ENCODE measurements at regions not wholly inside any gene's neighbourhood (a gene's known extent, or its start where the extent isn't known, plus 50 kb on each side); places are given as distances from the start of the nearest gene placed in this dataset.
"Not testable (repeated sequence)": the region's sequence is repeated elsewhere in the genome, so short reads cannot be mapped to it uniquely, and the experiment has no call there.

DNA sequence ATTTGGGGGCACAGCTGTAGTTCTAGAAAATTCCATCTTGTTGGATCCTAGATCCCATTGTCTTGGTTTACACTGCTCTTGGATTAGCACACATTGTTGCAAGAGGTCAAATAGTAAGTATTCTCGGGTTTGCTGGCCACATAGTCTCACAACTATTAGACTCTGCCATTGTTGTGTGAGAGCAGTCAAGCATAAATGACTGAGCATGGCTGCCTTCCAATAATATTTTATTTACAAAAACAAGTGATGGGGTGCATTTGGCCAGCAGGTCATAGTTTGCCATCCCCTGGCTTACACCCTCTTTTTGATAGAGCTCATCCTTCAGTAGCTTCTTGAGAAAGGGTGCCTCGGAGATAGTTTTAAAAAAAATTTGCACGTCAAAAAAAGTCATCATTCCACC is 77.9 kb upstream of the ALX4 start:
- no peak for DNase-seq (ENCODE audit: low read depth in 2 of 3, low spot score in 2 of 3)

DNA sequence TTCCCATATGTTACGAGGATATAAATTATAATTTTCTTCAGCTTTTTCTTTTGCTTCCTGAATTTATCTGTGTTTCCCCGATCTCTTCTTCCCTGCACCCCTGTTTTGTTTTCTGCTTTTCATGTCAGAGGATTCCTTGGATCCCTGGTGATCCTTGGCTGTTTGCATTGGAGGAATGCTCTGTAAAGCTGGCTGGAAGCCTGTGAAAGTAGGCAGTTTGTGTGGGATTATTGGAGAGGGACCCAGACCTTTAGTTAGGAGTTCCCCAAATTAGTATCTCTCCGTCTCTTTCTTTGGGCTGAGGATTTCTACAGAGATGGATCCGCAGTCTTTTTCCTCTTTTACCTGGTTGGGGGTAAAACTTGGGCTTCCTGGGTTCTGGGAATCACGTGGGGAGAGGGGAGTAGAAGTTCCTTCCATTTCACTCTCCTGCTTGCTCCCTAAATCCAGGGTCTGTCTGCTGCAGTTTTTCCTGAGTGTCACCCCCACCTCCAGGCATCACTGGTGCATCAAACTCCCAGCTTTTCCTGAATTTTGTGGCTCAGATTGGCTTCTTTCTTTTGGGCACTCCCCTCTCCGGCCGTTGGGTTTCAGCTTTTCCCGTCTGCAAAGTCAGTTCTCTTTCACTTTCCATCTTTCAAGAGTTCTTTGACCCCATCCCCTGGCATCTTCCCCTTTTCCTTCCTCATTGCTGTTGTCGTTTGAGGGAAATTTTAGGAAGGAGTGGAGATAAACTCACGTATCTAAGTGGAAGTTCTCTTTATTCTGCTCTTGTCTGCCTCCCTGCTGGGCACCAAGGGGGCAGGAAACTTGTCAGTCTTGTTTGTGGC is 79.1 kb upstream of the ALX4 start:
- DNase-seq (ENCODE audit: low read depth in 2 of 3, low spot score in 2 of 3): no peak

DNA sequence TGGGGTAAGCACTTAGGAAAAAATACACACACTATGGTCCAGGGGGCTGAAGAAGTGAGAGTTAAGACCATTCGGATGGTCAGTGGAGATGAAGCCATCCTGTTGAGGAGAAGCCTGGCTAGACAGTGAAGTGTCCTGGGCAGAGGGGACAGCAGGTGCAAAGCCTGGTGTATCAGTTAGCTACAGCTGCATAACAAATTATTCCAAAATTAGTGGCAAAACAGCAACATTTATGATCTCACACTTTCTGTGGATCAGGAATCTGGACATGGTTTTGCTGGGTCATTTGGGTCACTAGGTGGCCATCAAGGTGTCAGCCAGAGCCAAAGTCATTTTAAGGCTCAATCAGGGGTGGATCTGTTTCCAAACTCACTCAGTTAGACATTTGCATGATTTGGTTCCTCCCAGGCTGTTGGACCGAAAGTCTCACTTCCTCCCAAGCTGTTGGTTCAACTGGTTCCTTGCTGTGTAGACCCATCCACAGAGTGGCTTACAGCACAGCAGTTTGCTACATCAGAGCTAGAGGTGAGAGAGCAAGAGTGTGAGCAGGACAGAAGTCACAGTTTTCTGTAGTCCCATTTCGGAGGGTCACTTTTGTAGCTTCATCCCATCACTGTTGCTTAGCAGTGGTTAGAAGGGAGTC is 80.1 kb upstream of the ALX4 start:
- DNase-seq (ENCODE audit: low read depth in 2 of 3, low spot score in 2 of 3): no peak

DNA sequence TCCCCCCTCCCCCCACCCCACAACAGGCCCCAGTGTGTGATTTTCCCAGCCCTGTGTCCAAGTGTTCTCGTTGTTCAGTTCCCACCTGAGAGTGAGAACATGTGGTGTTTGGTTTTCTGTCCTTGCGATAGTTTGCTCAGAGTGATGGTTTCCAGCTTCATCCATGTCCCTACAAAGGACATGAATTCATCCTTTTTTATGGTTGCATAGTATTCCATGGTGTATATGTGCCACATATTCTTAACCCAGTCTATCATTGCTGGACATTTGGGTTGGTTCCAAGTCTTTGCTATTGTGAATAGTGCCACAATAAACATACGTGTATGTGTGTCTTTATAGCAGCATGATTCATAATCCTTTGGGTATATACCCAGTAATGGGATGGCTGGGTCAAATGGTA is 81.1 kb upstream of the ALX4 start:
- not testable (repeated sequence) for DNase-seq (ENCODE audit: low read depth in 2 of 3, low spot score in 2 of 3)

DNA sequence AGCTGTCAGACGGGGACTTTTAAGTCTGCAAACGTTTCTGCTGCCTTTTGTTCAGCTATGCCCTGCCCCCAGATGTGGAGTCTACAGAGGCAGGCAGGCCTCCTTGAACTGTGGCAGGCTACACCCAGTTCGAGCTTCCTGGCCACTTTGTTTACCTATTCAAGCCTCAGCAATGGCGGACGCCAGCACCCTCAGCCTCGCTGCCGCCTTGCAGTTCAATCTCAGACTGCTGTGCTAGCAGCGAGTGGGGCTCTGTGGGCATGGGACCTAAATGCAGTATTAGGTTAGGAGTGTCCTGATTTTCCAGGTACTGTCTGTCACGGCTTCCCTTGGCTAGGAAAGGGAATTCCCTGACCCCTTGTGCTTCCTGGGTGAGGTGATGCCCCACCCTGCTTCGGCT is 86.8 kb upstream of the ALX4 start:
- DNase-seq (ENCODE audit: low read depth in 2 of 3, low spot score in 2 of 3): not testable (repeated sequence)

DNA sequence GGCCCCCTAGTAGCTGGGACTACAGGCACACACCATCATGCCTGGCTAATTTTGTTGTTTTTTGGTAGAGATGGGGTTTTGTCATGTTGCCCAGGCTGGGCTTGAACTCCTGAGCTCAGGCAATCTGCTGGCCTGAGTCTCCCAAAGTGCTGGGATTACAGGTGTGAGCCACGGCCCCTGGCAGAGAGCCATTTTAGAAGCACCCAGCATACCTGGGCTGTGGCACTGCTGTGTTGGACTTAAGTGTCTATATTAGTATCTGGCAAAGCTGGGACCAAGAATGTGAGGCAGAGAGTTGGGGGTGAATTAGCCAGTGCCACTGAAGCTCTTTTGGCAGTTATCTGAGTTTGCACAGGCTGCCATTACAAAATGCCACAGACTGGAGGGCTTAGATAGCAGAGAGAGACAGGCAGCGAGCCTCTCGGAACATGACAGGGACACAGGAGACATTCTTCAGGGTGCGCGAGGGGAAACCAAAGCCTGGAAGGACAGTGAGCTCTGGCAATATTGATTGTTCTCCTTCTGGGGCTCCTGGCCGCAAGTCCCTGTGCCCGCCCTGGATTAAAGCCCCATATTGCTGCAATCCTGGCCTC is 87.7 kb upstream of the ALX4 start:
- no peak for DNase-seq (ENCODE audit: low read depth in 2 of 3, low spot score in 2 of 3)

DNA sequence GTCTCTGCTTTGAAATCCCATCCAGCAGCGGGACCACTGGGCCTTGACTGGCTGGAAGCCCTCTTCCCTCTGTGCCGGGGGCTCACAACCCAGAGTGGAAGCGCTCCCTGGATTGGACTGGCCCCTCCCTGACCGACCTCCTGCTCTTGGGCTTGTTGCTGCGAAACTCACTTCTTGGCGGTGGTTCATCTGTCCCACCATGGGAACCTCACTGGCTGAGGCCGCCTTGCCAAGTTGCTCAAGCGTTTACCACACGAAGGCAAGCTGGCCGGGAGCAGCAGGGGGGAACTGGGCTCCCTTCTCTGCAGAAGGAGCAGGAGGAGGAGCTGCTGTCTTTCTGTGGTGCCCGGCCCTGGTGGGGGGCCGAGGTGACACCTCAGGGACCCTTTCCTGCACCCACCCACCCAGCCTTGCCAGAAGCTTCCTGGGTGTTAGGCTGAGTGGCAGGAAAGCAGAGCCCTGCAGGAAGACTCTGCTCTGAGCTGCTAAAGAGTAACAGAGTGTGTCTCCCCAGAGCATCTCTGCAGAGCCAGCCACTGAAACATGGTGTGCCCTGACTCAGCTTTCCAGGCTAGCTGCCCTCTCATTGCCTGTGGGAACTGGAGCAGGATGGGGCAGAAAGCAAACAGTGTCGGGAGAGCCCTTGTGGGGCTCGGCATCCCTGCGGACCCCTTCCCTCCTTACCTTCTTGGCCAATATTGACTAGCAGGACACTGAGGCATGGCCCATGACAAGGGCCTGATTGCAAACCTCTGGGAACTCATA is 88.5 kb upstream of the ALX4 start:
- no peak for DNase-seq (ENCODE audit: low read depth in 2 of 3, low spot score in 2 of 3)

DNA sequence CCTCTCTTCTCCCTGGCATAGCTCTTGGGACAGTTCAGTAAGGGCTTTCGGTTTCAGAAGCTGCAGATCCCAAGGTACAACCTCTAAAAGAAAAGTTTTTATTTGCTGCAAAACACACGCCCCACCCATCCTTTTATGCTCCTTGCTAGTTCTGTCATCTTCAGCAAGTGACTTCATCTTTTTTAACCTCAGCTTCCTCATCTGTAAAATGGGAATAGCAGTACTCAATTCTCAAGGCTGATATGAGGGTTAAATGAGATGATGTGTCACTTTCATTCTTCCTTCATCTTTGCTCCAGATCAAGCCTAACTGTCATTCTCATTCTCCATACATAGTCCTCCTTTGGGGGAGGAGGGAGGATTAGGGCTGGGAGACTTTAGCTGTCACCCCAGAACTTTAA is 90.0 kb upstream of the ALX4 start:
- DNase-seq (ENCODE audit: low read depth in 2 of 3, low spot score in 2 of 3): no peak

DNA sequence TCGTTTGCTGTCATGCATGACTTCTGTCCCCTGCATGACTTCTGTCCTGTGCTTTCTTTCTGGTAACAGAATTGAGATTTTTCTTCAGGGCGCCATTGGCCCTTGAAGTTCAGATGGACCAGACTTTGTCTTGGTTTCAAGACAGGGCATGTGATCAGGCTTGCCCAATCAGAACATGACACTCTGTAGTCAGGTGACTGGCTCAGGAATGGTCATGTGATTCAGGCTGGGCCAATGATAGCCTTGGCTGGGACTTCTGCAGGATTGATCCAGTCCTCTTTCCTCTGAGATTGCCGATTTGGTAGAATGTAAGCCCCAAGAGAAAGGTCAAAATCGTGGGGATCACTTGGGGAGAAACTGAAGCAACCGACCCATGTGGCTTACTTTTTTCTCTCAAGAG is 90.5 kb upstream of the ALX4 start:
- no peak for DNase-seq (ENCODE audit: low read depth in 2 of 3, low spot score in 2 of 3)

DNA sequence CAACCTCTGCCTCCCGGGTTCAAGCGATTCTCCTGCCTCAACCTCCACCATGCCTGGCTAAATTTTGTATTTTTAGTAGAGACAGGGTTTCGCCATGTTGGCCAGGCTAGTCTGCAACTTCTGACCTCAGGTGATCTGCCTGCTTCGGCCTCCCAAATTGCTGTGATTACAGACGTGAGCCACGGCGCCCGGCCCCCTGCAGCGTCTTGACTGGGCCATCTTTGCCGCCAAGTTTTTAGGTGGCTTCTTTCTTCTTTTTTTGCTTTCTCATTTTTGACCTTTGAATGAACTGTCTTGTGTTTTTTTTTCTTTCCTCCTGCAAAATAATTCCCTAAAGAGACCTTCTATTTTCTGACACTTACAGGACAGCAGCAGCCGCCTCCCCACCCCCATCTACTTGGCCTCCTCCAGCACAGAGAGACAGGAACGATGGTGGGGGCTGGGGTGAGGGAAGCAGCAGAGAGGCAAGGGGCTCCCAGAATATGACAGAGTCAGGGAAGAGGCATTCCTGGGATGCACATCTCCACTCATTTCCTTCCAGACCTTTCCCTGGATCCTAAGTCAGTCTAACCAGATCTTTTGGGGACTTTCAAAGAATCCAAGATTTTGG is 92.6 kb upstream of the ALX4 start:
- no peak for DNase-seq (ENCODE audit: low read depth in 2 of 3, low spot score in 2 of 3)

DNA sequence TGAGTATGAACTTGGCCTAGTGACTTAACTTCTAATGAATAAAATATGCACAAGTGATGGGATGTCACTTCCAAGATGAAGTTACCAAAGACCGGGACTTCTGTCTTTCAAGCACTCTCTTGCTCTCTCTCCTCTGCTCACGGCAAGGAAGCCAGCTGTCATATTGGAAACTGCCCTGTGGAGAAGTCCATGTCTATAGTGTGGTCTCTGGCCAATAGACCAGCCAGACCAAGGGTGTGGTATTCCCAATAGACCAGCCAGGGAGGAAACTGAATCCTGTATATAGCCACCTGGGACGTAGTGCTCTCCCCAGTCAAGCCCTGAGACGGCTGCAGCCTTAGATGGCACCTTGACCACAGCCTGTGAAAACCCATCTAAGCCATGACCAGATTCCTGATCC is 93.2 kb upstream of the ALX4 start:
- DNase-seq (ENCODE audit: low read depth in 2 of 3, low spot score in 2 of 3): no peak

DNA sequence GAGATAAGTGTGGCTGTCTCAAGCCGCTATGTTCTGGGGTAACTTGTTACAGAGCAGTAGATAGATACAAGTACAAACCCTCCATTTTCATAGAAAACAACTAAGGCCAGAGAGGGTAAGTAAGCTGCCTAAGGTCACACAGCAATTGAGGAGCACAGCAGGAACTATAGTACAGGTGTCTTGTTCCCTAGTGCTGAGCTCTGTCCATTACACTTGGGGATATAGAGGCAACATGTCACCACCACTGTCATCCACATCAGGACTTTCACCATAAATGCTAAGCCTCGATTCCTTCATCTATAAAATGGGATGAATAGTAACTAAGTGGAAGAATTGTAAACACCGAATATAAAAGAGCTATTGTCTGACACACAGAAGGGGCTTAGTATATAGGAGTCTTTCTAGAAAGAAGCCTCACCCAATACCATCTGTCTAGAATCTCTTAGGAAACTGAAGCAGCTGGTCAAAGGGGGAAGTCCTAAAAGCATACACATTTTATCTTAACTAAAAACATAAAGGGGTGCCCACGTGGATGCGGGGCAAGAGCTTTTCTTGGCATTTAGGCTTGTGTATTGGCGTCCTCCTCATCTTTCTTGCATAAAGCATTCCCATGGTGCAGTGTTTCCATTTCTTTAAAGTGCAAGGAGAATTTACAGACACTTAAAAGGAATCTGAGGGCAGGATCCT is 93.8 kb upstream of the ALX4 start:
- DNase-seq (ENCODE audit: low read depth in 2 of 3, low spot score in 2 of 3): no peak

DNA sequence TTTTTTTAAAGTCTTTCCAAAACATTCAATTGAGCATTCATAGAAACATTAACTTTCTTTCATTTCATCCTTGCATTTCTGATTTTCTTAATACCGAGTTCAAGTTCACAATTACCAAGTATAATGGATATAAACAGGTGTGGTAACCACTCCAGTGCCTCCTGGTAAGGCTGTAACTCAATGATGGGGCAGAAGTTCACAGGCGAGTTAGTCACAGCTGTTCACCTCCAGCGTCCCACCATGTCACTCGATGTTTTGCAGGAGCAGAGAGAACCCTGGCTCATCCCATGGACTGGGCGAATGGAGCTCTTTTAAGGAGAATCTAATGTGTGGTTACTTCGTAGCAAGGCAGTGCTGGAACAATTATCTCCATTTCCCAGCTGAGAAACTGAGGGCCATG is 94.4 kb upstream of the ALX4 start:
- no peak for DNase-seq (ENCODE audit: low read depth in 2 of 3, low spot score in 2 of 3)

DNA sequence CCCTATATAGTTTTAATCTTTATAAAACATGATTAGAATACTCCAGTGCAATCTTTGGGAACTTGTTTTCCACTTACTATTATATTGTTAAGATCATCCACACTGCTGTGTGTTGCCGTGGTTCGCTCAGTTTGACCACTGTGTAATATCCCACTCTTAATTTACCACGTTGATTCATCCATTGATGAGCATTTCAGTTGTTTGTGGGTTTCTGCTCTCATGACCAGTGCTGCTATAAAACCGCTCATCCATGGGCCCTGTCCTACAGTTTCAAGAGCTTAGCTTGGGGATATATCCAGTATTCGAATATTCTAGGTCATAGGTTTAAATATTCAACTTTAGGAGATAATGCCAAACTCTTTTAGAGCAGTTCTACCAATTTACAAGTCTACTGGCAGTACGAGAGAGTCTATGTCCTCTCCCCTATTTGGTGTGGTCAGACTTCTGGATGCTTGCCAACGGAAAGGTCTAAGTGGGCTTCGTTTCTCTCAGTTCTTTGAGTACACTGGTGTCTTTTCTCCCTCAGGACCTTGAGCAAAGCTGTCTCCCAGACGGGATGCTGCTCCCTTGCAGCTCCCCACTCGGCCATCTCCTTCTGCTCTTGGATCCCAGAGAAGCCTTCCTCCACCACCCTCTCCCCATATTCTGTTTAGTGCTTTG is 94.9 kb upstream of the ALX4 start:
- DNase-seq (ENCODE audit: low read depth in 2 of 3, low spot score in 2 of 3): no peak

DNA sequence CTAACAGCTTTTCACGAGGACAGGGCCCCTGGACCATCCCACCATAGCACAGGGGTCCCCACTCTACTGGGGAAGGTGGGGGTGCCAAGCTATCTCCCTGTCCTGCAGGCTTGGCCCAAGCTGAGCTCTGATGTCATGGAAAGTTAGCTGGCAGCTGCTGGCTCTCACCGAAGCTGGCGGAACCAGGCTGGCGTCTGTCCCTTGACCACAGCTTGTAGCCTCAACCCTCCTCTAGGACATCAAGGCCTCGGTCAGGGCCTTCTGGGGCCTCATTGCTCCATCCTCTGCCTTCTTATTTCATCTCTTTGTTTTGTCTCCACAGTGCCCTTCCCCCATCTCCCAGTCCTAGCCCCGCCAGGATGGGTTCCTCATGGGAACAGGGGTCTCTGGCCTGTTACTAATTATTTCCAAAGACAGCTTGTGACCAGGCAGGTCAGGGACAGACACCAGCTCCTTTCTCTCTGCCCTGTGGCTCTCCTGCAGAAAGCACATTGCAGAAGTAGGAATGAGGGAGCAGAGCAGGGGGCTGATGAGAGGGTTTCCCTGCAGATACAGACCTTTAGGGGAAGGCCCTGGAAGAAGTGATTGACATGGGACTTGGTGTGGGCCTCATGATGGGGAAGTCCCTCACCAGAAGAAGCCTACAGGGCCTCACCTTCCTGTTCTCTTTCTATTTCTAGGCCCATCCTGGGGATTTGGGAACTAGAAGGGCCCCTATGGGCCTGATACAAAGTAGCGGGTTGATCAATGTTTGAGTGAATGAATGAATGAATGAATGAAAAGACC is 97.5 kb upstream of the ALX4 start:
- no peak for DNase-seq (ENCODE audit: low read depth in 2 of 3, low spot score in 2 of 3)

DNA sequence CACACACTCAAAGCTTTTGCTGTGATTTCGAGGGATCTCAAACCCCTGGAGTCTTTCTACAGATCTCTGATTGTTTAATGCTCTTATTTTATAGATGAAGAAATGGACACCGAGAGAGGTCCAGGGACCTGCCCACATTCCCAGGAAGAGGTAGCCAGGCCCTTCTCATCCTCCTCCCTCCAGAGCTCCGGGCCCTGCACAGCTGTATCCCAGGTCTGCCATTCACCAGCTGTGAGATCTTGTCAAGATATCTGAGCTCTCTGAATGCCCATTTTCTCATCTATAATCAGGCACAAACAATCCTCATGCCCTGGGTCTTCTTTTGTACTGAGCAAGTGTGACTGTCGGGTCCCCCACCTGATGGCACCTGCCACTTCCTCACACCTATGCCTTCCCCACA is 98.2 kb upstream of the ALX4 start:
- DNase-seq (ENCODE audit: low read depth in 2 of 3, low spot score in 2 of 3): no peak

DNA sequence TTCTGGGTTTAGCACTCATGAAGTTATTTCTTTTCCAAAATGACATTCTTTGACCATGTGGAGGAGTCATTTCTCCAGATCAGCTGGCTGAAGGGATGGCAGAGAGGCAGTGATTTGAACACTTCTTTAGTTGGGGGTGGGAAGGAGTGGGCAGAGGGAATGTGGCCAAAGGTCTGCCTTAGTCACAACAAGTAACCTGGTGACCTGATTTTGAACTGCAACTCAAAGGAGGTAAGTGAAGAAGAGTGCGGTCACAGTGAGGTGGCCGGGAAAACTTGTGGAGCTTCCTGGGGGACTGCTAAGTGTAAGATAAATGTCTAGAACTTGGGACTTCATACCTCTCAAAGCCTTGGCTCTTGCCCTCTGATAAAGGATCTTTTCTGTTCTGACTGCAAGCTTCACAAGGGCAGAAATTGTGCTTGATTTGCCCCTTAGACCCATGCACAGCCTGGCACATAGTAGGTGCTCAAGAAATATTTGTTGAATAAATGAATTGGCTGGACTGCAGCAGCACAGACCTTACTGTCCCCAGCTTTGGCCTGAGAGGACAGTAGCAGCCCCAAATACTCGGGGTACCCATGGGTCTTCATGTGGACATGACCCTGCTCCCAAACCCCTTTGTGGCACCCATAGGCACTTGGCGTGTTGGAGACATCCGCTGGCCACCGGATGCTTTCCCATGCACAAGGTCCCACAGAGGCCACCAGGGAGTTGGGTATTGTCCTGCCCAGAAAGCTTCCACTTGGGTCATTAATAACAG is 99.0 kb upstream of the ALX4 start:
- no peak for DNase-seq (ENCODE audit: low read depth in 2 of 3, low spot score in 2 of 3)

DNA sequence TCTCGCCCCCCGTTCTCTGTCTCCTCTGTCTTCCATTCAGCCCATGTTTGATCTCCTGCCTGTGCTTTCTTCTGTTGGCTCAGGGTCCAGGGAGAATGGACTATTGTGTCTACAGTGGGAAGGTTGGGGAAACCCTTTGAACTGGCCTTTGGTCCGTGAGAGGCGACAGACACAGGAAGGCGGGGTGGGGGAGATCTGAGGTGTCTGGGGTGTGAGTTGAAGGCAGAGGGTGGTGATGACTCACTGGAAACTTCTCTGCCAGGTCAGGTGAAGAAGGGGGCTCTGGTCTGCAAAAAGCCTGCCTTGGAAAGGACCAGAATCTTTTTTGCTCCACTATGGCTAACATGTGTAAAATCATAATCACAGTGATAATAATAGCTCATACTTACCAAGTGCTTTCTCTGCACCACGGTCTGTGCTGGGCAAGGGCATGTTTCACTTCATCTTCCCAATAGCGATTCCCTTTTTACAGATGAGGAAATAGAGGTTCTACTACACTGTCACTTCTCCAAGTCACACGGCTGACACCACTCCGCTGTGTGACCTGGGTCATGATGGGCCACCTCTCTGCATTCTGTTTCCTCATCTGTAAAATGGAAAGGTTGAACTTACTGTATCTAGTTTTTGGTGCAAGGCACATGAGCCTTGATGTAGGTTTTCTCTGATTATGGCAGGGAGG is 99.8 kb upstream of the ALX4 start:
- no peak for DNase-seq (ENCODE audit: low read depth in 2 of 3, low spot score in 2 of 3)

All from hematopoietic multipotent progenitor cell (in vitro differentiated cells).